Activated CD8-positive, alpha-beta T cell treated with anti-CD3 and anti-CD28 coated beads for 36 hours (primary cell): ENCODE measurements at regions not wholly inside any gene's neighbourhood (a gene's known extent, or its start where the extent isn't known, plus 50 kb on each side); places are given as distances from the start of the nearest gene placed in this dataset.

ENCODE experiments used
- ATAC-seq: fragments of 200-7000 bp; cut with Tn5 transposase; one replicate; pipeline ENCODE4 v1.10.0; 2021; ENCODE audit warnings: mild to moderate bottlenecking, moderate library complexity
- CTCF ChIA-PET: fragments of 350-600 bp; sonication (Branson Sonifier 250); formaldehyde crosslinking; loops from one replicate; lab custom pipeline; 2021; ENCODE audit warnings: antibody characterized with exemption; lab: Charles Lee
- POLR2A ChIA-PET: fragments of 350-600 bp; sonication (Branson Sonifier 250); formaldehyde crosslinking; loops from one replicate; lab custom pipeline; 2021; ENCODE audit warnings: antibody characterized with exemption; lab: Charles Lee
- DNase-seq: peaks from one replicate; pipeline ENCODE4 v3.0.0-alpha.2; 2020
- H3K27ac Mint-ChIP-seq: one replicate; pipeline ENCODE4 v1.8.0; 2021; ENCODE audit warnings: mild to moderate bottlenecking, mixed read lengths
- H3K27me3 Mint-ChIP-seq: one replicate; pipeline ENCODE4 v1.8.0; 2021; ENCODE audit warnings: mixed read lengths
- H3K36me3 Mint-ChIP-seq: one replicate; pipeline ENCODE4 v1.8.0; 2021; ENCODE audit warnings: low read depth, mixed read lengths
- H3K4me1 Mint-ChIP-seq: one replicate; pipeline ENCODE4 v1.8.0; 2021; ENCODE audit warnings: low read depth, mixed read lengths
- H3K4me3 Mint-ChIP-seq: one replicate; pipeline ENCODE4 v1.8.0; 2021; ENCODE audit warnings: mild to moderate bottlenecking, moderate library complexity, mixed read lengths
- H3K9me3 Mint-ChIP-seq: one replicate; pipeline ENCODE4 v1.8.0; 2021; ENCODE audit warnings: mixed read lengths
- intact Hi-C: fragments of 100-400 bp; cut with micrococcal nuclease; formaldehyde crosslinking; loops from one replicate; pipeline ENCODE4 v1.10.0; 2022
- TF ChIP-seq, protein P1 (sequence below): fragments of 200-600 bp; IDR thresholded peaks from one replicate; pipeline ENCODE4 v1.8.0; 2022; ENCODE audit warnings: antibody characterized with exemption, mild to moderate bottlenecking

DNA sequence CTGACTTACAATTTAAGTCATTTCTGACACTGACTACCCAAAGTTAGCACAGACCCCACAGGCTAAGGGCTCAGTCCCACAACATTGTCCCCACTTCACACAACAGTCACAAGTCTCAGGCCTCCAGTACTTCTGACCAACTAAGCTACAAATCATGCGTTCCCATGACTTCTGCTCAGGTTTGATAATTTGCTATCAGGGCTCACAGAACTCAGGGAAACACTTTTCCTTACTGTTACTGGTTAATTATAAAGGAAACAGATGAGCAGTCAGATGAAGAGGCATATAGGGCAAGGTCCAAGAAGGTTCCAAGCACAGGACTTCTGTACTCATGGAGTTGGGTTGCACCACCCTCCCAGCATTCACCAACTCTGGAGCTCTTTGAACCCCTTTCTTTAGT, 151.2 kb upstream of the TNR start:
- Mint-ChIP-seq H3K36me3 (no peaks in the 10 kb centered on the region), H3K9me3 (no peaks in the 10 kb centered on the region), H3K4me3 (no peak overlapping the region), H3K27me3 (no peaks in the 10 kb centered on the region), H3K4me1 (no peaks in the 10 kb centered on the region), H3K27ac (no peak overlapping the region)
- no peak for ATAC-seq
- POLR2A ChIA-PET, result no interaction called here
- CTCF ChIA-PET, result no interaction called here
- DNase-seq, result no peak
- TF ChIP-seq, protein P1, sequence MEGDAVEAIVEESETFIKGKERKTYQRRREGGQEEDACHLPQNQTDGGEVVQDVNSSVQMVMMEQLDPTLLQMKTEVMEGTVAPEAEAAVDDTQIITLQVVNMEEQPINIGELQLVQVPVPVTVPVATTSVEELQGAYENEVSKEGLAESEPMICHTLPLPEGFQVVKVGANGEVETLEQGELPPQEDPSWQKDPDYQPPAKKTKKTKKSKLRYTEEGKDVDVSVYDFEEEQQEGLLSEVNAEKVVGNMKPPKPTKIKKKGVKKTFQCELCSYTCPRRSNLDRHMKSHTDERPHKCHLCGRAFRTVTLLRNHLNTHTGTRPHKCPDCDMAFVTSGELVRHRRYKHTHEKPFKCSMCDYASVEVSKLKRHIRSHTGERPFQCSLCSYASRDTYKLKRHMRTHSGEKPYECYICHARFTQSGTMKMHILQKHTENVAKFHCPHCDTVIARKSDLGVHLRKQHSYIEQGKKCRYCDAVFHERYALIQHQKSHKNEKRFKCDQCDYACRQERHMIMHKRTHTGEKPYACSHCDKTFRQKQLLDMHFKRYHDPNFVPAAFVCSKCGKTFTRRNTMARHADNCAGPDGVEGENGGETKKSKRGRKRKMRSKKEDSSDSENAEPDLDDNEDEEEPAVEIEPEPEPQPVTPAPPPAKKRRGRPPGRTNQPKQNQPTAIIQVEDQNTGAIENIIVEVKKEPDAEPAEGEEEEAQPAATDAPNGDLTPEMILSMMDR, result no peak
- intact Hi-C loops, result no loop called here

- no peaks in the 10 kb centered on the region for H3K4me1 Mint-ChIP-seq
- POLR2A ChIA-PET, result no interaction called here
- TF ChIP-seq, protein P1, result no peak
- H3K36me3 Mint-ChIP-seq, result no peaks in the 10 kb centered on the region
- intact Hi-C loops, result no loop called here
- ATAC-seq, result no peak
- no peaks in the 10 kb centered on the region for H3K9me3 Mint-ChIP-seq
- H3K27ac Mint-ChIP-seq, result no peak overlapping the region
- no peak for DNase-seq
- CTCF ChIA-PET, result no interaction called here
- H3K4me3 Mint-ChIP-seq, result no peak overlapping the region
- no peaks in the 10 kb centered on the region for H3K27me3 Mint-ChIP-seq
Observed at GRCh38 chr1:175893192-175893591, 149.8 kb upstream of the TNR start.

DNA sequence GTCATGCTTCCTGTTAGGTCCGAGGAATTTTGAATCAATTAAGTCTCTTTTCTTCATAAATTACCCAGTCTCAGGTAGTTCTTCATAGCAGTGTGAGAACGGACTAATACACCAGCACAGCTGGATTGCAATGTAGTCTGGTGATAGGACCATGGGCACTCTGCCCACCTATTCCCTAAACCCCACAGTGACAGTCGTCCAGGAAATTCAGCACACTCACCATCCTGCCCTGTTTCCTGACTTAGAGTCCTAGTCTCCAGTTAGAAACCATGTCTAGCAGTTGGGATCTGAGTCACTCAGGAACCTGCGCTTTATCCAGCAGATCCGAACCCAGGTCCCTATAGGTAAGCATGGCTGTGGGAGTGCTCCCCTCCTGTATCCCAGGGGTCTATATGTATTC, 149.3 kb upstream of the TNR start:
- Mint-ChIP-seq H3K4me1 (no peaks in the 10 kb centered on the region), H3K36me3 (no peaks in the 10 kb centered on the region), H3K27ac (no peak overlapping the region), H3K27me3 (no peaks in the 10 kb centered on the region), H3K4me3 (no peak overlapping the region), H3K9me3 (no peaks in the 10 kb centered on the region)
- POLR2A ChIA-PET, result no interaction called here
- TF ChIP-seq, protein P1, result no peak
- DNase-seq (no peak), ATAC-seq (no peak)
- intact Hi-C loops, result no loop called here
- CTCF ChIA-PET, result no interaction called here

DNA sequence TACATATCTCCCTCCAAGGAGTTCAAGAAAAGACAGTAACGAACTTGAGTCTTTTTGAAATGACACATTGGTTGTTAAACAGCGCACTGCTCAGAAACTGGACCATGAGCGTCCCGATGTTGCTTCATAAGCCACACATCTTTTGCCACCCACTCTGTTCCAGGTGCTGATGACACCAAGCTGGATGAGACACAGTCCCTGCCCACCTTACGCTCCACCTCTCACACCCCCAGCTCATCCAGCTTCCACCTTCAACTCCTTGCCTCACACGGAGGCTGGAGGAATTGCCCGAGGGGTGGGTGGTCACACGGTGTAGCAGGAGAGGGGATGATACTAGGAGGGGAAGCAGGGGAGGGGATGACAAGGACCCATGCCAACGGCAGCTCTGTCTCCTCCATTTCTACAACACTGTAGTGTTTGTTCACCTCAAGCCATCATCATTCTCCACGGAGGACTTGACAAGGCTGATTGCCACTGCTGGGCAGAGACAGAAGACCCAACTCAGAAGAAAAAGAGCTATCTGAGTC, 148.5 kb upstream of the TNR start:
- no peaks in the 10 kb centered on the region for H3K27me3 Mint-ChIP-seq
- ATAC-seq (no peak), DNase-seq (no peak)
- no peaks in the 10 kb centered on the region for H3K4me1 Mint-ChIP-seq
- POLR2A ChIA-PET, result no interaction called here
- CTCF ChIA-PET, result interaction anchor here (0.5 kb wide), 1 partner anchor 271 kb away, joined by 3 read pairs; no protein-coding TSS in a partner anchor
- intact Hi-C loops, result no loop called here
- no peaks in the 10 kb centered on the region for H3K9me3 Mint-ChIP-seq
- TF ChIP-seq, protein P1, result no peak
- H3K4me3 Mint-ChIP-seq, result no peak overlapping the region
- H3K27ac Mint-ChIP-seq, result no peak overlapping the region
- no peaks in the 10 kb centered on the region for H3K36me3 Mint-ChIP-seq

- Mint-ChIP-seq H3K9me3 (no peaks in the 10 kb centered on the region), H3K4me3 (no peak overlapping the region), H3K27ac (no peak overlapping the region), H3K27me3 (no peaks in the 10 kb centered on the region), H3K36me3 (no peaks in the 10 kb centered on the region), H3K4me1 (no peaks in the 10 kb centered on the region)
- DNase-seq (no peak), ATAC-seq (no peak)
- intact Hi-C loops, result no loop called here
- ChIA-PET CTCF (no interaction called here), POLR2A (no interaction called here)
- TF ChIP-seq, protein P1, result no peak
Observed at GRCh38 chr1:175890958-175891357, 147.6 kb upstream of the TNR start.
